Uterus (tissue), 3 donors: ENCODE measurements at regions not wholly inside any gene's neighbourhood (a gene's known extent, or its start where the extent isn't known, plus 50 kb on each side); places are given as distances from the start of the nearest gene placed in this dataset.
A peak's percentile ranks its signal among the peaks of the same experiment; 100 is the strongest.

Experiments used
- DNase-seq, 2 donors: peaks; one replicate each; pipeline ENCODE4 v3.0.0-alpha.2; 2019 to 2020
- H3K27ac ChIP-seq, 2 donors: fragments of 200-600 bp; sonication (generic); 1 replicate in 1 of 2; 2 replicates in 1 of 2; pipeline ENCODE4 v1.5.1; 2016 to 2018
- H3K27me3 ChIP-seq, 2 donors: fragments of 200-600 bp; sonication (generic); one replicate each; pipeline ENCODE4 v1.5.1; 2018 to 2019; ENCODE audit warnings: control low read depth in 1 of 2
- H3K36me3 ChIP-seq, 2 donors: fragments of 200-600 bp; sonication (generic); one replicate each; pipeline ENCODE4 v1.5.1; 2019; ENCODE audit warnings: control low read depth in 1 of 2
- H3K4me1 ChIP-seq, 2 donors: fragments of 200-600 bp; sonication (generic); one replicate each; pipeline ENCODE4 v1.5.1; 2018 to 2019; ENCODE audit warnings: control low read depth in 1 of 2
- H3K4me3 ChIP-seq, 2 donors: fragments of 200-600 bp; sonication (generic); 1 replicate in 1 of 2; 2 replicates in 1 of 2; pipeline ENCODE4 v1.5.1; 2018 to 2019; ENCODE audit warnings: mild to moderate bottlenecking in 1 of 2
- H3K9me3 ChIP-seq, 2 donors: fragments of 200-600 bp; sonication (generic); one replicate each; pipeline ENCODE4 v1.5.1; 2019; ENCODE audit warnings: control low read depth in 1 of 2
- POLR2A ChIP-seq, 2 donors: fragments of 450-650 bp; IDR thresholded peaks; one replicate each; pipeline ENCODE4 v1.6.1; 2016; ENCODE audit warnings: antibody characterized with exemption in 2 of 2, mild to moderate bottlenecking in 1 of 2, moderate library complexity in 1 of 2
- intact Hi-C: fragments of 100-400 bp; cut with DNase I; formaldehyde crosslinking; loops from one replicate; pipeline ENCODE4 v1.15.1; 2023; ENCODE audit warnings: low total_unique reads
- TF ChIP-seq, protein P1 (sequence below), 4 experiments: fragments of 200-600 bp in 2 of 4; fragments of 450-650 bp in 2 of 4; sonication (generic) in 2 of 4; IDR thresholded peaks; one replicate each; pipeline ENCODE4 v1.5.1; 2016 to 2019; ENCODE audit warnings: antibody characterized with exemption in 4 of 4, mild to moderate bottlenecking in 2 of 4, moderate library complexity in 1 of 4
- donor health status: DM: yes; HTN: yes; CAD: no.

DNA sequence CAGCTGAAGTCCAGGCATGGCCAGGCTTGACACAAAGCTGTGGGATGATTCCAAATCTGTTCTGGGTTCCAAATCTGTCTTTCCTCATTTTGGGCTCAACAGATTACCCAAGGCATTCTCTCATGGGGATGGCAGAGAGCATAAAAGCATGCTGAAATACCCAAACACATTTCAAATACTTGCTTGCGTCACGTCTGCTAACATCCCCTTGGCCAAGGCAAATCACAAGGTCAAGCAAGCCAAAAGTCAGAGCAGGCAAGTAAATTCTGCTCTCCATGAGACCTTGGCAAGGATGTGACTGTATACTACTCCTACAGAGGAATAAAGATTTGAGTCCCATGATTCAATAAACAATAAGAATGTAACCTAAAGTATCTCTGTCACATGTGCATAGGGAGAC is 306.7 kb downstream of the EPB41L4A start:
- no peak for TF ChIP-seq POLR2A (IDR thresholded peaks at IDR 0.05)
- TF ChIP-seq, protein P1, sequence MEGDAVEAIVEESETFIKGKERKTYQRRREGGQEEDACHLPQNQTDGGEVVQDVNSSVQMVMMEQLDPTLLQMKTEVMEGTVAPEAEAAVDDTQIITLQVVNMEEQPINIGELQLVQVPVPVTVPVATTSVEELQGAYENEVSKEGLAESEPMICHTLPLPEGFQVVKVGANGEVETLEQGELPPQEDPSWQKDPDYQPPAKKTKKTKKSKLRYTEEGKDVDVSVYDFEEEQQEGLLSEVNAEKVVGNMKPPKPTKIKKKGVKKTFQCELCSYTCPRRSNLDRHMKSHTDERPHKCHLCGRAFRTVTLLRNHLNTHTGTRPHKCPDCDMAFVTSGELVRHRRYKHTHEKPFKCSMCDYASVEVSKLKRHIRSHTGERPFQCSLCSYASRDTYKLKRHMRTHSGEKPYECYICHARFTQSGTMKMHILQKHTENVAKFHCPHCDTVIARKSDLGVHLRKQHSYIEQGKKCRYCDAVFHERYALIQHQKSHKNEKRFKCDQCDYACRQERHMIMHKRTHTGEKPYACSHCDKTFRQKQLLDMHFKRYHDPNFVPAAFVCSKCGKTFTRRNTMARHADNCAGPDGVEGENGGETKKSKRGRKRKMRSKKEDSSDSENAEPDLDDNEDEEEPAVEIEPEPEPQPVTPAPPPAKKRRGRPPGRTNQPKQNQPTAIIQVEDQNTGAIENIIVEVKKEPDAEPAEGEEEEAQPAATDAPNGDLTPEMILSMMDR (IDR thresholded peaks at IDR 0.05): no peak
- Histone ChIP-seq H3K9me3 (no peaks in the 10 kb centered on the region), H3K4me1 (no peaks in the 10 kb centered on the region), H3K27ac (no peak overlapping the region), H3K27me3 (no peaks in the 10 kb centered on the region), H3K4me3 (no peak overlapping the region), H3K36me3 (no peaks in the 10 kb centered on the region)
- no peak for DNase-seq
- intact Hi-C loops: no loop called here

DNA sequence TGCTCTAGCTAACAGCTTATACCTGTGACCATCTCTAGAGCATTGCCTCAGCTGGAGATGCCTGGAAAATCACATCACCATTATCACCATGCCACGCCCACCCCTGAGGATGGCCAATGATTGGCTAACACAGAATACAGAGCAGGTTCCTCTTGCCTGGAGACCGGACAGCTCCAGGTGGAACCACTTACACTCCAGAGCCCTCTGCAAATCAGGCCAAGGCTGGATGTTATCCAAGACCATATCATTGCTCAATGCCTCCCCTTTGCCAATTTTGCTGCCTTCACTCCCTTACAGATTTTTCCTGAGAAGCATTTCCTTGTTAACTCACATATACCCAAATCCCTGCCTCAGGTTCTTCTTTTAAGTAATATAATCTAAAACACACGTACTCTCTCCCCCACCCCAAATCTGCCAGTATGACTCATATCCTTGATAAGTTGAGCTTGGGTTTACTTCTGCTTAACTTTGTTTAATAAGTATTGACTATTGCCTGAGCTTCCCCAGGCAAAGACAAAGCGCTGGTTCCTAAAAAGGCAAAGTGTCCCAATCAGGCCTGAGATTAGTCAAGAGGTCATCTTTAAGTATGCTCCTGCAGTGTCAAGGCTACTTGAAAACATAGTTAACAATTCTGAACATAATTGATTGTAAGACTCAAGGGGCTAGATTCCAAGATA is 309.6 kb downstream of the EPB41L4A start:
- H3K9me3 ChIP-seq: no peaks in the 10 kb centered on the region
- no peak overlapping the region for H3K4me3 ChIP-seq
- no peak for TF ChIP-seq POLR2A (IDR thresholded peaks at IDR 0.05)
- TF ChIP-seq, protein P1 (IDR thresholded peaks at IDR 0.05): no peak
- no peaks in the 10 kb centered on the region for H3K36me3 ChIP-seq
- H3K4me1 ChIP-seq: no peaks in the 10 kb centered on the region
- intact Hi-C loops: no loop called here
- peak; percentile 20 to 45 for DNase-seq
- H3K27me3 ChIP-seq: no peaks in the 10 kb centered on the region
- no peak overlapping the region for H3K27ac ChIP-seq

DNA sequence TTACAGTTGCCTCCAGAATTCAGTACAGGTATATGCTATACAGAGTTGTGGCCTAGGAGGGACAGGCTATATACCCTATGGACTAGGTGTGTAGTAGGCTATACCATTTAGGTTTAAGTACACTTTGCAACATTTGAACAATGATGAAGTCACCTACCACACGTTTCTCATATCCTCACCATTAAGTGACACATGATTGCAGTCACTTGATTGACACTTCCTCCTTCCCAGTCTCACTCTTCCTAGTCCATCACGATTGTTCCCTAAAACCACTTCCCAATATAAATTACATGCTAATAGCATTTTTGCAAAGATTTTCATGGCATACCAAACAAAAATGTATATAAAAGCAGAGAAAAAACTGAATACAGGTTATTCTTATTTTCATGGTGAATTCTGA is 312.2 kb downstream of the EPB41L4A start:
- TF ChIP-seq, protein P1 (IDR thresholded peaks at IDR 0.05): no peak
- TF ChIP-seq POLR2A (IDR thresholded peaks at IDR 0.05): no peak
- no peaks in the 10 kb centered on the region for H3K36me3 ChIP-seq
- no peak overlapping the region for H3K4me3 ChIP-seq
- H3K9me3 ChIP-seq: no peaks in the 10 kb centered on the region
- DNase-seq: no peak
- intact Hi-C loops: no loop called here
- no peaks in the 10 kb centered on the region for H3K4me1 ChIP-seq
- no peaks in the 10 kb centered on the region for H3K27me3 ChIP-seq
- H3K27ac ChIP-seq: no peak overlapping the region

DNA sequence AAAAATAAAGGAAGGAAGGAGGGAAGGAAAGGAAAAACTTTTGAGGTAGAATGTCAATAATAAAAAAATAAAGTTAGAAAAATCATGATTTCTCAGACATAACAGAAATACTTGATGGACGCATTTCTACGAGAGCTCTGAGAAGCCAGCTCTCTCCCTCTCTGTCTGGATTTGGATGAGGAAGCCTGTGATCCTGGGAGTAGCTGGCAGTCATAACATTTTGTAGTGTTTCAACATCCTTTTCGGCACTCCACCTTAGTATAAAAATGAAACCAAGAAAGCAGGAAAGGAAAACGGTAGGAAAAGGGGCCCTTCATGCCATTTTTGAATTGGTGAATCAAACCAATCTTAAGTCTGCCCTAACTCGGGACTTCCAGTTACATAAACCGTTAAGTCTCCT is 321.3 kb downstream of the EPB41L4A start:
- no peak for TF ChIP-seq POLR2A (IDR thresholded peaks at IDR 0.05)
- TF ChIP-seq, protein P1 (IDR thresholded peaks at IDR 0.05): no peak
- Histone ChIP-seq H3K27ac (no peak overlapping the region), H3K36me3 (no peaks in the 10 kb centered on the region), H3K4me3 (no peak overlapping the region), H3K27me3 (no peaks in the 10 kb centered on the region), H3K9me3 (no peaks in the 10 kb centered on the region), H3K4me1 (no peaks in the 10 kb centered on the region)
- intact Hi-C loops: no loop called here
- no peak for DNase-seq

DNA sequence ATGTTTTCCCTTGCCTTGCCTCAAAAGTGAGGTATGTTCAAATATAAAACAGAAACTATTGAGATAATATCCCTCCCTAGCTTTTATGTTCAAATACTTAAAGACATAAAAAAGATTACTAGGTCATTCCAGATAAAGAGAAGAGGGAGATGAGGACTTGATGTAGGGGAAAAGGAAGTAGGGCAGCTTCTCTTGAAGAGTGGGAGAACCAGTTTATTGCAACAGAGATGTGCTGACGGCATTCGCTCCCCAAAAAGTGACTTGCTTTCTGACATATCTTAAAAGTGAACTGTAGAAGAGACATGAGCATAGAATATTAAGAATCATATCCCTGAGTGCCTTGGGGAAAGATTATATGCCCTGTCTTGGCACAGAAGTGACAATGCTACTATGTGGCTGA is 330.2 kb upstream of the NREP start:
- no peak overlapping the region for H3K27ac ChIP-seq
- H3K36me3 ChIP-seq: no peaks in the 10 kb centered on the region
- H3K4me1 ChIP-seq: no peaks in the 10 kb centered on the region
- intact Hi-C loops: no loop called here
- no peaks in the 10 kb centered on the region for H3K9me3 ChIP-seq
- no peaks in the 10 kb centered on the region for H3K27me3 ChIP-seq
- TF ChIP-seq, protein P1 (IDR thresholded peaks at IDR 0.05): no peak
- TF ChIP-seq POLR2A (IDR thresholded peaks at IDR 0.05): no peak
- H3K4me3 ChIP-seq: no peak overlapping the region
- DNase-seq: no peak
